GM23338 (cell line): ENCODE measurements at regions not wholly inside any gene's neighbourhood (a gene's known extent, or its start where the extent isn't known, plus 50 kb on each side); places are given as distances from the start of the nearest gene placed in this dataset.

ENCODE experiments used
- CREB1 ChIP-seq: fragments of 250-450 bp; sonication (Bioruptor Pico); IDR thresholded peaks from 2 replicates; pipeline ENCODE4 v1.5.0; 2020; ENCODE audit warnings: low read depth, mild to moderate bottlenecking, moderate library complexity
- EZH2phosphoT487 ChIP-seq: fragments of 200-600 bp; sonication (generic); IDR thresholded peaks from one replicate; pipeline ENCODE4 v1.8.1; 2018; ENCODE audit warnings: antibody characterized with exemption; ENCODE audit not compliant: unreplicated experiment
- REST ChIP-seq: IDR thresholded peaks from one replicate; pipeline ENCODE4 v1.6.1; 2018; ENCODE audit warnings: antibody characterized with exemption; ENCODE audit not compliant: unreplicated experiment

- TF ChIP-seq EZH2phosphoT487 (no peak), REST (no peak), CREB1 (CRISPR knock-in tag) (no peak)
These were observed 89.3 kb upstream of the MED13L start for GRCh38 chr12:116366824-116367223.
